ENCODE measurements at regions not wholly inside any gene's neighbourhood (a gene's known extent, or its start where the extent isn't known, plus 50 kb on each side); places are given as distances from the start of the nearest gene placed in this dataset.
"Not testable (repeated sequence)": the region's sequence is repeated elsewhere in the genome, so short reads cannot be mapped to it uniquely, and the experiment has no call there.

- DNase-seq (ENCODE audit: low read depth in 1 of 2, low spot score in 1 of 2); H3K4me3 ChIP-seq: not testable (repeated sequence)
Observed at GRCh38 chr9:63450836-63451235, 1834.2 kb downstream of the FOXD4L5 start.

DNA sequence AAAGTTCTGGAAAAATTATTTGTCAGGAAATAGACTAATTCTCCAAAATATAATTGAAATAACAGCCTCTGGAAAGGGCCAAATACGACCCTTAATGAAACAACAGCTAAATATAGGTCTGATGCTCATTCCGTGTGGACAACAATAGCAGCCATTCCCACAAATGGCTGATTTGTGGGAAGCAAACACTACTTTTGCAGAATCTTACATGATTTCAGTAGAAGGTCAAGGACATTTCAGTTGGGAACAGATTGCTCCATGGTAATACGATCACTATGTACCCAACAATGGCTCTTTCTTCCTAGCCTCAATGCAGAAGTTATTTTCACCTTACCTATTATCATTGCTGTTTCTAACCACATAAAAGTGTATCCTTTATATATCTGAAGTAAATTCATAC lies 1859.9 kb downstream of the FOXD4L5 start:
- not testable (repeated sequence) for H3K36me3 ChIP-seq; H3K27me3 ChIP-seq; H3K4me1 ChIP-seq (ENCODE audit: low read depth); H3K27ac ChIP-seq; H3K4me3 ChIP-seq; DNase-seq (ENCODE audit: low read depth in 1 of 2, low spot score in 1 of 2); H3K9me3 ChIP-seq (ENCODE audit: low read depth)

More at GRCh38 chr9:63450836-63451235, 1834.2 kb downstream of the FOXD4L5 start:
- not testable (repeated sequence) for H3K27ac ChIP-seq; H3K36me3 ChIP-seq; H3K9me3 ChIP-seq (ENCODE audit: low read depth); H3K4me1 ChIP-seq (ENCODE audit: low read depth); H3K27me3 ChIP-seq

- H3K36me3 ChIP-seq; H3K27me3 ChIP-seq; H3K27ac ChIP-seq; H3K4me1 ChIP-seq (ENCODE audit: low read depth); H3K4me3 ChIP-seq; DNase-seq (ENCODE audit: low read depth in 1 of 2, low spot score in 1 of 2); H3K9me3 ChIP-seq (ENCODE audit: low read depth): not testable (repeated sequence)
Observed at GRCh38 chr9:63390897-63391296, 1894.1 kb downstream of the FOXD4L5 start.

DNA sequence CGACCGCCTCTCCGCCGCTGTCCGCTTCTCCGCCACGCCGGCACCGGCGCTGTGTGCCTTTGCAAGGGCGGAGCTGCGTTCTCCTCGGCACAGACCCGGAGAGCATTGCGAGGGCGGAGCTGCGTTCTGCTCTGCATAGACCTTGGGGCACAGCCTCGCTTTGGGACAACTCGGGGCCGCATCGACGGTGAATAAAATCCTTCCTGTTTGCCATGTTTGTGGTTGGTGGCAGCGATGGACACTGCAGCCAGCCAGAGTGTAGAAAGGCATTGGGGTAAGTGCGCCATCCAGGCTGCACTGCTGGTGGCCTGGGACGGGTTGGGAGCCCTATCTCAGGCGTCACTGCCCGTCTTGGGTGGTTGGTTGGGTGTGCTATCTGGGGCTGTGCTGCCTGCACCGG lies 1899.5 kb downstream of the FOXD4L5 start:
- H3K27ac ChIP-seq; H3K4me1 ChIP-seq (ENCODE audit: low read depth); H3K36me3 ChIP-seq; H3K9me3 ChIP-seq (ENCODE audit: low read depth); H3K27me3 ChIP-seq; DNase-seq (ENCODE audit: low read depth in 1 of 2, low spot score in 1 of 2): not testable (repeated sequence)
- H3K4me3 ChIP-seq, result peak overlapping the region; percentile 23

DNA sequence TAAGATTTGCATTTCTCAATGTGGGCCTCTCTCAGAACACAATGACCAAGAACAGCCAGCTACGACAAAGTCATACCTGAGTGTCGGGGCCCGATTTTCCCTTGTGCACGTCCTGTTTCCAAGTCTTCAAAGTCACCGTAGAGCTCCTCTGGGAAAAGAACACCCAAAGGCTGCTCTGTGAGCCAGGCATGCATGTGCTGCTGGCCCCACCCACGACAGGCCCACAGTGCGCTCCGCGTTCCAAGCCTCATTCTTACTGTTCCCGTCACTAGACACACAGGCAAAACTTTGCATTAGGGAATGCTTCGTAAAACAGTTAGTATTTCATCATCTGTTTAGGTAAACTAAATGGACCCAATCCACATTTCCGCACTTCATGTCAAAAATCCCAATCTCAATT lies 1905.1 kb downstream of the FOXD4L5 start:
- not testable (repeated sequence) for H3K4me1 ChIP-seq (ENCODE audit: low read depth); H3K27ac ChIP-seq; H3K4me3 ChIP-seq; DNase-seq (ENCODE audit: low read depth in 1 of 2, low spot score in 1 of 2); H3K9me3 ChIP-seq (ENCODE audit: low read depth); H3K36me3 ChIP-seq; H3K27me3 ChIP-seq

DNA sequence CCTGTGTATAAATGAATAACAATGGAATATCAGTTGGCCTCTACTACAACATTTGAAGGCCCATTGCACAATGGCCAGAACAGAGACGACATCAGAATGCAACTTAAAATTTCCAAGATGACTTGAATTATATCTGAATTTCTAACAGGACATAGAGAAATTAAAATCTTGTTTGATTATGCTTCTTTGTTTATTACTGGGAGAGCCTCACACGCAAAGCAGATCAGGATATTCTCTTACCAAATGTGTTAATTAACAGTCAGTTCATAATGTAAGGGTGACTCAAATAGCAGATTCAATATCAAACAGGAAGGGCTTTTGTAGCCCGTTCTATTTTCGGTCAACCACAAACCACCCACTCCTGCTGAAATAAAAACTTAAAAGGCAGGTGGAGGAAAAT lies 1930.8 kb downstream of the FOXD4L5 start:
- DNase-seq (ENCODE audit: low read depth in 1 of 2, low spot score in 1 of 2); H3K36me3 ChIP-seq; H3K9me3 ChIP-seq (ENCODE audit: low read depth); H3K27me3 ChIP-seq; H3K4me3 ChIP-seq; H3K27ac ChIP-seq; H3K4me1 ChIP-seq (ENCODE audit: low read depth): not testable (repeated sequence)

- H3K4me1 ChIP-seq (ENCODE audit: low read depth); H3K27ac ChIP-seq; H3K4me3 ChIP-seq; H3K27me3 ChIP-seq; DNase-seq (ENCODE audit: low read depth in 1 of 2, low spot score in 1 of 2); H3K36me3 ChIP-seq; H3K9me3 ChIP-seq (ENCODE audit: low read depth): not testable (repeated sequence)
Observed at GRCh38 chr9:63347347-63347746, 1937.7 kb downstream of the FOXD4L5 start.

- not testable (repeated sequence) for H3K36me3 ChIP-seq; H3K27me3 ChIP-seq; H3K4me3 ChIP-seq; H3K9me3 ChIP-seq (ENCODE audit: low read depth); H3K4me1 ChIP-seq (ENCODE audit: low read depth); H3K27ac ChIP-seq
- DNase-seq (ENCODE audit: low read depth in 1 of 2, low spot score in 1 of 2), result peak in 1 of 2 donors; percentile 68
Observed at GRCh38 chr9:63346310-63347048, 1938.5 kb downstream of the FOXD4L5 start.

DNA sequence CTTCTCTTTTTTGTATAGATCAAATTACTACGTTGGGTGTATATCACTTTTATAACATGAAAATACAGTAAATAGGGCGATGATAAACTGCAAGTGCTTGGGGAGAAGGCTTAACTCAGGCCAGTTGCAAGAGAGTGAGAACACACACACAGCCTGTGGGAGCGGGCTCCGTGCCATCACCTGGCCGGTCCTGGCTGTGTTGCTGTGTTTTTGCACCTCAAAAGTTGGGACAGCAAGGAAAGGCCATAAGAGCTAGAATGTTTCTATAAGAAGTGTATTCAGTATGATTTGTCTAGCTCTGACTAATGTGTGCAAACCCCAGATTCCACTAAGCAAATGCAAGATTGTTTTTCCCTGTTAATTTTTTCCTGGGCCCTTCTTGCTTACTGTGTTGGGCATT lies 1940.6 kb downstream of the FOXD4L5 start:
- DNase-seq (ENCODE audit: low read depth in 1 of 2, low spot score in 1 of 2); H3K36me3 ChIP-seq; H3K27ac ChIP-seq; H3K4me3 ChIP-seq; H3K9me3 ChIP-seq (ENCODE audit: low read depth); H3K27me3 ChIP-seq; H3K4me1 ChIP-seq (ENCODE audit: low read depth): not testable (repeated sequence)

DNA sequence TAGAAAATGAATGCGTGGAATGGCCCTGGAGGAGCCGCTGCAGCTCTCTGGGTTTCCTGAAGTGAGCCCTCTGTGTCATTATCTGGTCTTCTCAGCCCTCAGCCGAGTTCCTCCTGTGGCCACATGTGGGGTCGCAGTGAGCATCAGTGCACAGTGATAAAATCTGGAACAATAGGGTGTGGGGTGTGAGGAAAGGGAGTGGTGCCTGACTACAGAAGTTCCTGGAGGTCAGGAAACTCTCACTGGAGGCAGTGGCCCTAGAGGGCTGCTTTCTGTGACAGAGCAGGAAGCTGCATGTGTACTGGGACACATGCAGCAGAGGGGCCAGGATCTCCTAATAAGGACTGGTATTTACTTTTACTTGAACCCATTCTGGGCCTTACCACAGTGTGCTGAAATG lies 1942.5 kb downstream of the FOXD4L5 start:
- peak in 1 of 2 donors; percentile 11 for DNase-seq (ENCODE audit: low read depth in 1 of 2, low spot score in 1 of 2)
- H3K4me1 ChIP-seq (ENCODE audit: low read depth); H3K9me3 ChIP-seq (ENCODE audit: low read depth); H3K27me3 ChIP-seq; H3K4me3 ChIP-seq; H3K27ac ChIP-seq; H3K36me3 ChIP-seq: not testable (repeated sequence)

DNA sequence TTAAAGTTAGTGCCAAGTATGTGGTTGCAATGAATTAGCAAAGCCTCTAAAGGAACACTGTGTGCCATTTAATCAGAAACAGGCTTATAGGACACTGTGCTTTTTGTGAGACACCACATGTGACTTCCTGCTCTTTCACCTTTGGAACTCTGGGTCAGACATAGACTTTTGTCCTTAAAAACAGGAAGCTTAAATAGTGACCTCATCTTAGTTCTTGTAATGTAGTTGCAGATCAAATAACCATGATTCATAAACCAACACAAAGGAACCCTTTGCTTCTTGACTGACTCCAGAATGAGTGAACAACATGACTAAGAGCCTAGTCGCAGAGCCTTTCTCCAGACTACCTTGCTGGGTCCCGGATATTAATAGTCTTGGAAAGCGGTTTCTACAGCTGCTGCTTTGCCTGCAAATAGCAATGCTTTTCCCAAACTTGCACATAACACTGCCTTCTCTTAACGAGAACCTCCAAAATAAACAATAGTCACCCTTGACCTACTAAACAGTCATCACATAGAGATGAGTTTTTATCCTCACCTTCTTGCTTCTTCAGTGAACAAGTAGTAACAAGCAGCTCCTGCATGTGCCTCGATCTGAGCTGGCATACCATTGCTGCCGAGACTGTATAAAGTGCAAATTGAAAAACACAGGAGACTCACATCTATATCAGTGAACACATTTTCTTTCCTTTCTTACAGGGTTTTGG lies 1947.0 kb downstream of the FOXD4L5 start:
- not testable (repeated sequence) for H3K36me3 ChIP-seq; H3K9me3 ChIP-seq (ENCODE audit: low read depth); H3K4me3 ChIP-seq; H3K4me1 ChIP-seq (ENCODE audit: low read depth); H3K27me3 ChIP-seq; H3K27ac ChIP-seq
- peak in 1 of 2 donors; percentile 32 for DNase-seq (ENCODE audit: low read depth in 1 of 2, low spot score in 1 of 2)

DNA sequence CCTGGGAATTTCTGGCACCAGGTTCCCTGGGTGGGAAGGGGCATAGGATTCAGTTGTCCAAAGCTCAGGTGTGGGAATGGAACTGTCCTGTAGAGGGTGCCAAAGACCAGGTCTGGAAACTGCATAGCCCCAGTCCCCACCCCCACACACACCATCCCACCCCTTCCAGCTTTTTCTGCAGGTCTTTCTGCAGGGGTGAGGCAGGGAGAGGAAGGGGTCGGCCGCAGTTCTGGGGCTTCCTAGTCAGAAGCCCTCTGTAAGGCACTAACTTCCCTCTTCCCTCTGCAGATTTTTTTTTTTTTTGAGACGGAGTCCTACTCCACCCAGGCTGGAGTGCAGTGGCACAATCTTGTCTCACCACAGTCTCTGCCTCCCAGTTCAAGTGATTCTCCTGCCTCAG lies 1949.7 kb downstream of the FOXD4L5 start:
- not testable (repeated sequence) for H3K4me3 ChIP-seq; H3K4me1 ChIP-seq (ENCODE audit: low read depth); H3K9me3 ChIP-seq (ENCODE audit: low read depth); H3K27ac ChIP-seq; DNase-seq (ENCODE audit: low read depth in 1 of 2, low spot score in 1 of 2); H3K27me3 ChIP-seq; H3K36me3 ChIP-seq

DNA sequence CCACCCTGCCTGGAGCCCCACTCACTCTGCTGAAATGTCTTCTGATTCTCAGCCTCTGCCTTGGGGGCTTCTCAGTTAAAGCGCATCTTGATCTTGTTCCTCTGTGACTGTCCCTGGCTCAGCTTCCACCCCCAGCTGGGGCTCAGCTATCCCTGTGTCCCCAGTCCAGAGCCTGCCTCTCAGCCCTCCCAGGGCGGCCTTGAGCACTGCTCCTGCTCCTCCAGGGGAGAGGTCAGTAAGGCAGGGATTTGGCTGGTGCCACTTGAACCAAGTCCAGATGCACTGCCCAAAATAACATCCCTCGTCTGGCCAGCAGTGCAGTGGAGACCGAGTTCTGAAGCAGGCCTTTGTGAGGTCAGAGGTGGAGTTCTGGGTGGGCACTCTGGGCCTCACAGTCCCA lies 1950.8 kb downstream of the FOXD4L5 start:
- not testable (repeated sequence) for H3K4me1 ChIP-seq (ENCODE audit: low read depth); H3K9me3 ChIP-seq (ENCODE audit: low read depth); H3K36me3 ChIP-seq; H3K27ac ChIP-seq; DNase-seq (ENCODE audit: low read depth in 1 of 2, low spot score in 1 of 2); H3K4me3 ChIP-seq; H3K27me3 ChIP-seq

- not testable (repeated sequence) for DNase-seq (ENCODE audit: low read depth in 1 of 2, low spot score in 1 of 2); H3K36me3 ChIP-seq; H3K27ac ChIP-seq; H3K9me3 ChIP-seq (ENCODE audit: low read depth); H3K4me1 ChIP-seq (ENCODE audit: low read depth); H3K27me3 ChIP-seq; H3K4me3 ChIP-seq
Observed at GRCh38 chr9:63333083-63333482, 1951.9 kb downstream of the FOXD4L5 start.

All from cardiac muscle cell (in vitro differentiated cells and primary cell).